Central memory CD4-positive, alpha-beta T cell (primary cell): ENCODE measurements at regions not wholly inside any gene's neighbourhood (a gene's known extent, or its start where the extent isn't known, plus 50 kb on each side); places are given as distances from the start of the nearest gene placed in this dataset.

Experiments
- DNase-seq: peaks from one replicate; pipeline ENCODE4 v3.0.0; 2022

DNA sequence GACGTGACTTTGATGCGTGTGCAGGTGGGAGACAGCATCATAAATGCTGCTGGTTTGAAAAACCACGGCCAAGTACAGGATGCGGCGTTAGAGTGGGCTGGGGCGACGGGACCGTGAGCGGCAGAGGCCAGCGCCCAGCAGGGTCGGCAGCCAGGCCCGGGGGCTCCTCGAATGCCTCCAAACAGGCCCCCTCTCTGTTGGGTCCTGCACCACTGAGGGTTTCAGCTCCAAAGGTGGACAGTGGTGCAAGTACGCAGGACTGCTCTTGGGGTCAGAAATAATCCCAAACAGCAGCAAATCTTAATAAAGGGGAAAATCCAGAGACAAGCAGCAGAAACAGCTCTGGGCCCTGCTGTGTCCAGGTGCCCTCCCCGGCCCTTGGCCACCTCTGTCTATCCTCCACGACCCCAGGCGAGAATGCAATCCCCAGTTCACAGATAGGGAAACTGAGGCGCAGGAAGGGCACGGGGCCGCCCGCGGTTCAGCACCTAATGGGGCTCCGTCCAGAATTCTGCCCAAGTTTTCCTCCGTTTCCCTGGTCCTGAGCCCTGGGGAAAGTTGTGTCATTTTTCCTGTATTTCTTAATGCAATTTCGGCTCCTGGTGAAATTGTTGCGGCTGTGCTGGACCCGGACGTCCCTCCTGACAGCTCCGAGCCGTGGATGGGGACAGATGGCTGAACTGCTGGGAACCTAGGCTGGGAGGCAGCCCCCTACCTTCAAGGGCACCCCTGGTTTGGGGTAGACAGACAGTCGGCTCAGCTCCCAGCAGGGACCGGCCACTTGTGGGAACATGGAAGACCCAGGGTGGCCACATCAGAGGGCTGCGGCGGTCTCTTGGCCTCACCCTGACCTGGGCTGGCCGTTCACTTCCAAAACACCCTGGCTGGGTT lies 97.4 kb downstream of the FOXL3 start:
- DNase-seq = no peak

- DNase-seq = no peak
Observed at GRCh38 chr7:388023-388960, 98.3 kb downstream of the FOXL3 start.

- DNase-seq = no peak
Observed at GRCh38 chr7:388961-389701, 99.2 kb downstream of the FOXL3 start.

GRCh38 chr7:389911-390601 lies 100.1 kb downstream of the FOXL3 start:
- DNase-seq = no peak

DNA sequence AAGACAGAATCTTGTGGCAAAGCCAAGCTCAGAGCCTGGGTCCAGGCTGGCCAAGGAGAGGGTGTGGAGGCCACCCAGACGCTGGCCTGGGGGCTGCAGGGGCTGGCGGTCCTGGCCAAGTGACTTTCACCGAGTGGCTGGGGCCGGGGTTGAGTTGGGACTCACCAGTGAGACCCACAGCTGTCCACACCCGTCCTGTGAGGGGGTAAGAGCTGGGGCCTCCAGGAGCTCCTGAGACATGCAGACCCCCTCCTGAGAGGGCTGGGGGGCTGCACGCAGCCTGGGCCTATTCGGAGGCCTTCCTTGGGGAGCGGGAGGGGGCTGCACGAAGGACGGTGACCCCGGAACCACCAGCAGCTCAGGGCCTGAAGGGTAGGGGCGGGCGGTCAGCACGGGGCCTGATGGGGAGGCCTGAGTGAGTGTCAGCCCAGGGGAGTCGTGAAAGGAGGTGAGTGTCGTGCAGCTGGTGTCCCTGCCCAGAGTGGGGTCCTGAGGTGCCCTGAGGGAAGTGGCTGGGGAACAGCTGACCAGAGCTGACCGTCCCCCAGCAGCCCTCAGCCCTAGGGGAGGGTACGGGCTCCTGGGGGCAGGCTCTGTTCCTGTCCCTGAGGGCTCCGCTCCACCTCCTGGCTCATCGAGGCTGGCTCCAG lies 100.9 kb downstream of the FOXL3 start:
- DNase-seq = no peak

DNA sequence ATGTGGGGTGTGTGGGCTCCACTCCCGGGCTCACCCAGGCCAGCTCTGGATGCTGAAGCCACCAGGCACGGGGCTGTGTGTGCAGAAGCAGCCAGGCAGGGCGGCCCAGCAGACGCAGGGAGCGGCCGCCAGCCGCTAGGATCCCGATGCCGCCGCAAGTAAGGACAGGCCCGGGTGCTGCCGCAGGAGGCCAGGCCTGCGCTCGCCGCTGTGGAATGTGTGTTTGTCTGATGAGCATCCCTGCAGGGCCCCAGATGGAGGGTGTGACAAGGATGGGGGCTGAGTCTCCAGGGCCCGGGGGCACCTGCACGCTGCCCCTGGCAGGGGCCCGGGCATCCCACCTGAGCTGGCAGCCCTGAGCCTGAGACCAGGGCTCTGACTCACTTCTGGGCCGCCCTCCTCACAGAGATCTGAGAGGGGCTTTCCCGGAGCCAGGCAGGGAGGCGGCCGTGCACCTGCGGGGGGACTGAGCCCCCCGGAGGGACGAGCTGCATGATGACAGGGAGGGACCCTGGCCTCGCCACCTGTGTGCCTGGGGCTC lies 101.5 kb downstream of the FOXL3 start:
- DNase-seq = no peak

DNA sequence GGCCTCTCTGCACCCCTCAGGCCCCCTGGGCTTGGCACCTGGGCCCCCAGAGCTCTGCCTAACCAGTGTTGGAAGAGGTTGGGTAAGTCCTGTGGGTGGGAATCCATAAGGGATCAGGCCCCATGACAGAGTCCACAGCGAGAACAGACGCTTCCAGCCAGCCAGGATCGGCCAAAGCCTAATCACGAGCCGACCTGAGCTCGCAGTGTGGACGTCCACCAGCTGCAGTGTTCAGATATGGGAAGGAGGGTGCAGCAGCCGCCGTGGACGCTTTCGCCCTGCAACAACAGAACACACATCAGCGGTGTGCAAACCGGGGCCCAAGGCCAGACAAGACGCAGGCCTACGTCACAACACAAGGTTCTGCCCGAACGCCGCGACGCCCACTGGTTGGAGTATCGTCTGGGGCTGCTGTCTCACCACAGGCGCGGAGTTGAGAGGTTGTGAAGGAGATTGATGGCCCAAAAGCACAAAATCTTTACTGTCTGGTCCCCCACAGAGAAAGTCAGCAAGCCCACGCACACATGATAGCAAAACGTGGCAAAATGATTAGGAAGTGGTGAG lies 102.1 kb downstream of the FOXL3 start:
- no peak for DNase-seq

GRCh38 chr7:392822-393221 lies 102.9 kb downstream of the FOXL3 start:
- no peak for DNase-seq

DNA sequence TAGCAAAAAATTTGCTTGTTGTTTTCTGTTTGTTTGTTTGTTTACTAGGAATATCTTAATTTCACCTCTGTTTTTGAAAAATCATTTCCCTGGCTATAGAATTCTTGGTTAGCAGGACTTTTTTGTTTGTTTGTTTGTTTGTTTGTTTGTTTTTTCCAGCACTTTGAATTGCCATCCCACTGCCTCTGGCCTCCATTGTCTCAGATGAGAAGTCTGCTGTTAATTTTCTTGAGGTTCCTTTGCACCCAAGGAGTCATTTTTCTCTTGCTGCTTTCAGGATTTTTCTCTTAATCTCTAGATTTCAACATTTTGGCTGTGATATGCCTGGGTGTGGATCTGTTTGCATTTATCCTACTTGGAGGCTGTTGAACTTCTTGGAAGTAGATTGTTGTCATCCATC lies 105.7 kb downstream of the FOXL3 start:
- no peak for DNase-seq

DNA sequence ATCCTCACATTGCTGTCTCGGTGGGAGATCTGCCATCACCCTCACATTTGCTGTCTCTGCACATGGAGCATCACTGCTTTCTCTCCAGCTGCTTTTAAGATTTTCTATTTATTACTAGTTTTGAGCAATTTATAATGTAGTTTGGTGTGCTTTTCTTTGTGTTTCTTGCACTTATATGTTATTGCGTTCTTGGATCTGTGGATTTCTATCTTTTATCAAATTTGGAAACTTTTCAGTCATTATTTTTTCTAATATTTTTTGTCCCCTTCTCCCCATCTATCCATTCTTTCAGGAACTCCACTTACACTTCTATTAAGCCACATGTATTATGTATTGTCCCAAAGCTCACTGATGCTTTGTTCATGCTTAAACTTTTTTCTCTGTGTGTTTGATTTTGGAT lies 108.9 kb downstream of the FOXL3 start:
- DNase-seq = no peak

- DNase-seq = no peak
Observed at GRCh38 chr7:400901-401485, 111.0 kb downstream of the FOXL3 start.

- DNase-seq = no peak
Observed at GRCh38 chr7:401495-401894, 111.5 kb downstream of the FOXL3 start.

GRCh38 chr7:404812-405488 lies 114.7 kb downstream of the PDGFA start:
- no peak for DNase-seq

GRCh38 chr7:405489-406211 lies 114.0 kb downstream of the PDGFA start:
- no peak for DNase-seq

DNA sequence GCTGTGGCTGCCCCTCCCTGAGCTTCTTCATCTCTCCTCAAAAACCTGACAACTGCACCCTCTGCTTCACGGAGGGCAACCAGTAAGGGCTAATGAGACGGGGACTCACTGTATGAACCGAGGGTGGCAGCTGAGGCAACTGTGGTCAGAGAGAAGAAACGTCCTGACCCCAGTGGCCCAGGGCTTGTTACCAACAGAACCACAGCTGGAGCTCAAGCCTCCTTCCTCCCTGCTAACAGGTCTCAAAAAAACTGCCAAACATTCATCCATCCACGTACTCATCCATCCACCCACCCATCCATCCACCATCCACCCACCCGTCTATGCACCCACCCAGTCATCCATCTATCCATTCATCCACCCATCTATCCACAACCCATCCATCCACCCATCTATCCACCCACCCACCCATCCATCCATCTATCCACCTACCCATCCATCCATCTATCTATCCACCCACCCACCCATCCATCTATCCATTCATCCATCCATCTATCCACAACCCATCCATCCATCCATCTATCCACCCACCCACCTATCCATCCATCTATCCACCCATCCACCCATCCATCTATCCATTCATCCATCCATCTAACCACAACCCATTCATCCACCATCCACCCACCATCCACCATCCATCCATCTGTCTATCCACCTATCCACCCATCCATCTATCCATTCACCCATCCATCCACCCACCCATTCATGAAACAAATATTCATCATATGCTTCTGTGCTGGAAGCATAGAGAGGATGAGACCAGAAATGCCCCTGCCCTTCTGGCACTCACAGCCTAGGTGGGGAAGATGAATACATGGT lies 111.7 kb downstream of the PDGFA start:
- DNase-seq = no peak

DNA sequence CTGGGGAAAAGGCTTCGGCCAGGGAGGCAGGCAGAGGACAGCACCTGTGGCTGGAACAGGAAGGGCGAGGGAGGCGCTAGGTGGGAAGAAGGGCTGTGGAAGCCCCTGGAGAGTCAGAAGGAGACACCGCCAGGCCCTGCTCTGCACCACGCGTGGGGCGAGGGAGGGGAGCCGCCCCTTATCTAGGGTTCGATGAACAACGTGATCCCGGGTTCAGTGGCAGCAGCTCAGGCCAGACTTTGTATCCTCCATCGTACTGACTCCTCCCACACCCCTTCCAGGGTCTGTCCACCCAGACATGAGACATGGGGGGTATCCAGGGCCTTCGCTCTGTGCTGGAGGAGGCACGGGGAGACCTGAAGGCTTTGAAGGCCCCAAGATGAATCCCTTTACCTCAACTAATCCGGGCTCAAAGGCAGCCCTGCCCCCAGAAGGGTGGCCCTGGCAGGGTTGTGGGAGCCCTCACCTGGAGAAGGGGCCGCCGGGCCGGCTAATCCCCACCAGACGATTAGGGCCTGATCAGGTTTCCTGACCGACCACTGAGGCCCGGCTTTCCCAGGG lies 110.8 kb downstream of the PDGFA start:
- no peak for DNase-seq

DNA sequence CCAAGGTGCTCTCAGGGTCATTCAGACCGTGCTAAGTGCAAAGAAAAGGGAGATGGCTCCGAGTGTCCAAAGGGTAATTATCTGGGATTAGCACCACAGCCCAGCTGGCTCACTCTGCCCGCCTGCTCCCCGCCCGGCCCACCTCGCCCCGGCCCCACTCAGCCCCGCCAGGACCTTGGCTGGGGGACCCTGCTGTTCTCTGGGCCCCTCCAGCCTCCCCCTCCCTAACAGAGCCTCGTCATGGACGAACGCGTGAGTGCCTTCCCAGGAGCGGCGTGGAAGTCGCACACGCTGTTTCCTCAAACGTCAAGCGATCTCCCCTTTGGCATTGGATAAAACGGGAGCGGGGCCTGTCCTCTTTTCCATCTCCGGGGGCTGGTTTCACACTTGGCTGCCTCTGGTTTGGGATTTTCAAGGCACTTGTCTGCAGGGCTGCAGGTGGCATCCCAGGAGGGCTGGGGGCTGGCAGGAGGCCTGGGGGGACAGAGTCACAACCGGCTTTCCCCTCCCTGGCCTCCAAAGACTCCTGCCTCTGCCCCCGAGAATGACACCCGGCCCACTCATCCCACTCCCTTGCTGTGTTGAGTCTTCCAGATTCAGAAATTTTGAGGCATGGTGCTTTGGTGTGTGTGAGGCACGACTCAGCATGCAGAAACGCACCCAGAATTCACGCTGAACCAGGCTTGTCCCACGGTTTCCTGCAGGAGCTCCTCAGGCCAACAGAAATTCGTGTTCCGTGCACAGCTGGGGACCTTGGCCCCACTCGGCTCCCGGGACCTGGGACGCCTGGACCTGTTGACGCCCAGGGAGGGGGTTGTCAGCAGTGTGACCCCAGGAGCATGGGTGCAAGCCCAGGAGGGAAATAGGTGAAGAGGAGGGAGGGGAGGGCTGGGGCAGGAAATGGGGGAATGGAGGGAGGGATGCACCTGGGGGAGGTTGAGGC lies 110.0 kb downstream of the PDGFA start:
- no peak for DNase-seq
